Inflammatory macrophage treated with lipopolysaccharide for 1 hour (primary cell): ENCODE measurements at regions not wholly inside any gene's neighbourhood (a gene's known extent, or its start where the extent isn't known, plus 50 kb on each side); places are given as distances from the start of the nearest gene placed in this dataset.

Source experiments
- DNase-seq, 2 donors: peaks; one replicate each; pipeline ENCODE4 v3.0.0-alpha.2; 2020 to 2022

GRCh38 chr2:7913974-7914373 lies 767.9 kb upstream of the ID2 start:
- no peak for DNase-seq

DNA sequence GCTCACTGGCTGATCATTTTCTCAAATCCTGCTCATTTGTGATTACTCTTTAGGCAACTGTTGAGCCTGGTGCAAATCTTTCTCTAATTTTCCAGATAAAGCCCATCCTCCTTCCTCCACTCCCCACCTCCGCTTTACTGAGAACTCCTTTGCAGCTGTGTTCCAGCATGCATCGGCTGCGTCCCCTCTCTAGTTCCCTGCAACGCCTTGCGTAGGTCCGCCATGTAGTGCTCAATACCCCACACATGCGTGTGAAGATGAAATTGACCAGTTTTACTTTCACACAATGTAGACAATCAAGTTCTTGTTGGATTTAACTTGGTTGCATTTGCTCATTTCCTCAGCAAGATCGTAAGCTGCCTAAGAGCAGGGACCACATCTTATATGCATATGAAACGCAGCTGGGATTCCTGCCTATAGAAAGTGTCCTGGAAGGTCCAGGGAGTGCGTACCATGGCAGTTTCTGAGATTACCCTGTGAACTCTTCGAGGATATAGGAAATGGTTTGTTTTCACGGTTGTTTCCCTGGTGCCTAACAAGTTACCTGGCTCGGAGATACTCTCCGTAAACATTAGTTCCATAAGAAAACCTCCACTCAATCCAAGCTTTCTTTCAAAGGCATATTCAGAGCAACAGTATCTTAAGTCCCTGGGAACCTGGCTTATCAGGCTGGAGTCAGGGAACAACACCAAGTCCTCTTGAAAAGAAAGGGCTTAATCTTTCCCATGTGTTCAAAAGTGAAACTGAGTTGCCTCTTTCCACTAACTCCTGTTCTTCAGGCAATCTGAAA lies 766.4 kb upstream of the ID2 start:
- no peak for DNase-seq

DNA sequence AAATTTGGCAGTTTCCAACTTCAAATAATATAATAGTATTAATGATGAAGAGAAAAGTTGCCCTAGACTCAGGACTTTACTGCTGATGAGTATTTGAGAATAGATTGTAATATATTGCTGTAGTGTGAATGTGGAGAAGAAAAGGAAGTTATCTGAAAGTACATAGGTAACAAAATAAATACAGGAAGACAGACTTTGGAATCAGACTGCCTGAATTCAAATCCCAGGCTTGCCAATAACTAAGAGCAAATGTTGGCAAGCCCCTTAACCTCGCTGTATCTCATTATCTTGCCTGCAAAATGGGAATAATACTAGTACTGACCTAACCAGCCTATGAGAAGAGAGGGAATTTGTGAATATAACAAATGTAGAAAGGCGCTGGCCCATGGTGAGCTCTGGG lies 765.2 kb upstream of the ID2 start:
- no peak for DNase-seq

GRCh38 chr2:7919510-7919909 lies 762.3 kb upstream of the ID2 start:
- no peak for DNase-seq

DNA sequence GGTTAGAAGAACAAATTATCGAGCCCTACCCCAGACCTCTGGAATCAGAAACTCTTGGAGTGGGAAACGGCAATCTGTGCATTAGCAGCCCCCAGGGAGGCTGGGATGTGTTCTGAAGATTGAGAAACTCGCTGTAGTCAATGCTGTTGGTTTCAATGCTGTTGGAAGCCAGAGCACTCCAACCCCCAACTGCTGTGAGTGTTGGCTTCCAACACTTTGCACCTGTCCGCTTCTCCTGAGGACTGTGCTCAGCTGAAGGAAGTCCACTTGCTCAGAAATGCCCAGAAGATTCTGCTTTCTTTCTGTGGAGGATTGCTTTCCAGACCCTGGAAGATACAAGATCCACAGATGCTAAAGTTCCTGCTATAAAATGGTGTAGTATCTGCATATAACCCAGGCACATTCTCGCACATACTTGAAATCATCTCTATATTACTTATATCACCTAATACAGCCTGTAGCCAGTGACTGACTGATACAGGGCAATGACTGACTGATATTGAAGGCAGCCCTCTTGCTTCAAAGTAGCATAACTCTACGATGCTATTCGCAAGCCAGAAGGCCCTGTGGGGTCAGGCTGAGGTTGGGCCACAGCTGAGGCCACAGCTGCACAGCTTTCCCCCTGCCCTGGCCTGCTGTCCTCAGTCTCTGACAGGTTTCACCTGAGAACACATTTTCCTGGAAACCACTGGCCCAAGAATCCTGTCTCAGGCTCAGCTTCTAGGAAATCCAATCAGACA lies 757.7 kb upstream of the ID2 start:
- no peak for DNase-seq

DNA sequence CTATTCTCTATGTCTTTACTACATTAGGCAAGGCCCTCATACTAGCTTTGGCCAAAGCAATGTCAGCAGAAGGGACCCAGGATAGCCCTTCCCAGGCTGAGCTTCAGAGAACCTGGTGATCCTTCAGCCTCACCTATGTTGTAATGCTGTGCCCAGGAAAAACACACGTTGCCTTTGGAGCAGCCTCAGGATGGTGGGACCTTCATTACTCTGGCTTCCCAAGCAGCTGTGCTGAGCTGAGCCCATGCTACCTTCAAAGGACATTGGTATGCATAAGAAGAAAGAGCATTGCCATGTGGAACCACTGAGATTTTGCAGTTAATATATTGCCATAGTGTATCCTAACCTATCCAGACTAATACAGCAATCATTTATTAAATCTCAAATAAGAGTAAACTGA lies 756.4 kb upstream of the ID2 start:
- DNase-seq: no peak

GRCh38 chr2:7927691-7928090 lies 754.2 kb upstream of the ID2 start:
- DNase-seq: no peak

DNA sequence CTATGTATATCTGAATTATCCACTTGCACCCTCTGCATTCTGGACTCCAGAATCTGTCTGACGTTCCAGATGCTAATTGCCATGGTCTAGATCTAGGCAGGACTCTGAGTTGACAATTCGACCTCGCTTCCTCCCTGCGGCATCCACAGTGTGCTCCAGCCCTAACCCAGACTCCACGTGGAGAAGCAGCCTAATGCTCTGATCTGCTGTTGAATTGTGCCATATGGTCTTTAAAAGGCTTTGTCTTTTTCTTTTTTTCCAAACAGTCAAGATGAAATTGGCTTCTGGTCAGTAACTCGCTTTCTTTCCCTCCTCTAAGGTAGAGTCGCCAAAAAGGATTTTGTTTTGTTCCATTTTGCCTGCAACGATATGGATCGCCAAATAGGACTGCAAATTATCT lies 752.6 kb upstream of the ID2 start:
- DNase-seq: no peak

DNA sequence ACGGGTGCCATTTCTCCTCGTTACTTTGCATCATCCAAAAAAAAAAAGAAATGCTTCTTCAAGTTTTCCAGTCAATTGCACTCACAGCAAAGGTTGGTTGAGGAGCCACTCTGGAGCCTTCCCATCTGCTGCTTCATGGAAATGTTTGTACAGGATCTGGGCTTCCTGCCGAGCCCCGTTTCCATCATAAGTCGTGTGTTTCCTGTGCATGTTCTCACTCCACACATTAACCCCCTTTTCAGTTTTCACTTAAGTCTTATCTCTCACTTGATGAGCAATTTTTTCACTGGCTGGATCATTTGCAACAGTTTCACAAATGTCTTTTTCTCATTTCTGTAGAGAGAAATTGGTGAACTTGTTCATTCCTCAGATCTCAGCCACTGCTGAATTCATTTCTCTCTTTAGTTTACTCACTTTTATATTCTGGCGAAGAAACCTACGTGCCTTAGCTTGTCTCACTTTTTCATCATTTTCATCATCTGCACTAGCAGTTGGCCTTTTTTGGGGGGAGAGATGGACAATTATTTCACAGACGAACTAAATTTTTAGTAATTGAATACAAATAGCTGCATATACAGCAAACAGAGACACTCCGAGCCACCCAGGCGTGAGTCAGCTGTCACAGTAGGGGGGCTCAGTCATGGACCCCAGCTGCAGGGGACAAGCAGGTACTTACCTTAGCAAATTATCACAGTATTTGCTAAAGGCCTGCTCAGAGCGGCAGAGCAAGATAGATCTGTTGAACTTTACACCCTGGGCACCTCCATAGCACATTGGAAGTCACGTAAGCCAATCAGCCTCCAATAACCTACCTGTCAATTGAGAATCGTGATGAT lies 750.8 kb upstream of the ID2 start:
- no peak for DNase-seq

GRCh38 chr2:7931808-7932207 lies 750.0 kb upstream of the ID2 start:
- peak in 1 of 2 donors; percentile 4 for DNase-seq

DNA sequence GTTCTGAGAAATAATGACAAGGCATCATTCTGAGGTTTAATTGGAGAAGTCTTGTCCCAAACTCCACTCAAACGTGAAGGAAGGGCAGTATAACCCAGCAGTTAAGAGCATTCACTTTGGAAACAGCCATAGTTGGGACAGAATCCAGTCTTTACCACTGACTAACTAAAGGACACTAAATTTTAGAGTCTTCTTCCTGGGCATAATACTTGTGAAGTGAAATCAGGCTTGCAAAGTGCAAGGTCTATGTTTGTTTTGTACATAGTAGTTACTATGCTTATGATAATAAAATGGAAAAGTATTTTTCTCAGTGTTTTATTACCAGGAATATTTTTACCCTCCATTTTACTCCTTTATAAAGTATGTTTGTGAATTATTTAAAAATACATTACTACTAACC lies 748.2 kb upstream of the ID2 start:
- DNase-seq: no peak

GRCh38 chr2:7934476-7934875 lies 747.4 kb upstream of the ID2 start:
- no peak for DNase-seq

DNA sequence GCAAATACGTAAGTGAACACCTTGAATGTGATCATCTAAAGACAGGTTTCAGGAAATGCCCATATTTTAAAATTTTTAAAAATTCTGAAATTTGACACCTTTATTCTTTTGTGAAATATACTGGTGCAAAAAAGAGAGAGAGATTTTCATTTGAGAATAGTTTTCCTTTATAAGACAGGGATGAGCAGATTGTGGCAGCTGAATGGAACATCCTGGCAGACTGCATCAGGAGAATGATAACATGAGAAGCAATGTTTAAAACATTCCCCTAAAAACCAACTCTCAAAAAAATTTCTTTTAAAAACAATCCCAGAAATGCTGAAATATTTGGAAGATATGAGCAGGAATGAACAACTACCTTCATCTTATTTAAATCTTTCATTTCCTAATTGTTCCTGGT lies 744.8 kb upstream of the ID2 start:
- no peak for DNase-seq

DNA sequence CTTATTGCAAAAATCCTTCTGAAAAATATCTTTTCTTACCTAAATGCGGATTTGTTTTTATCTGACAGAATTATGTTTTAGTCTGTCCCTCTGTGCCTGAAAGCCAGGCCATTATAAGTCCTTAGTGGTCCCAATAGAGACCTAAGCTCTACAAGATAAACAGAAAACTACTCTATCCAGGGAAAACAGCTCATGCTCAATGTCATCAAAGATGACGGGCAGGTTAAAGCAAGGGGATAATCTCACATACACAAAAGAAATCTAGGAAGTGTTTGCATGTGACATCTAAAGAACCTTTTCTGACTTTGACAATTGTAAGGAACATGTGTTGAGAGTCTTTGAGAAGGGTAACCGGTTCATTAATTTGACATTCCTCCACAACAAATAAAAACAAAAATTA lies 741.1 kb upstream of the ID2 start:
- no peak for DNase-seq

DNA sequence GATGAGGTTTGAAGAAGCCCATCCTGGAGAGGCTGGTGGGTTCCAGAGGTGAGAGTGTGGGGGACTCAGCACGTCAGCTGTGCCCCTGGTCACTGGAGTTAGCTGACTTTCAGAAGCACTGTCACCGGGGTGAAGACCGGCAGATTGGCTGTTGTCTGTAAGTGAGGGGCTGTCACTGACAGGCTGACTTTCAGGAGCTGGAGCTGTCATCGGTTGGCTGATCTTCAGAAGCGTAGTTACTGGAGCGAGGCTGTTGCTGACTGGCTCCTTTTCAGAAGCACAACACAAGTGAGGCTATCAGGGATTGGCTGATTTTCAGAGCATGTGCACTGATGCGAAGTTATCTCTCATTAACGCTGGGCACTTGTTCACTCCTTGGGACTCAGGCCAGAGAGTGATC lies 738.4 kb upstream of the ID2 start:
- DNase-seq: no peak

GRCh38 chr2:7945026-7945425 lies 736.8 kb upstream of the ID2 start:
- no peak for DNase-seq

- no peak for DNase-seq
Observed at GRCh38 chr2:7950035-7950612, 731.7 kb upstream of the ID2 start.

GRCh38 chr2:7951001-7951400 lies 730.9 kb upstream of the ID2 start:
- no peak for DNase-seq

- DNase-seq: no peak
Observed at GRCh38 chr2:7951490-7951889, 730.4 kb upstream of the ID2 start.

- no peak for DNase-seq
Observed at GRCh38 chr2:7952046-7952745, 729.7 kb upstream of the ID2 start.

GRCh38 chr2:7953195-7953594 lies 728.7 kb upstream of the ID2 start:
- DNase-seq: no peak

- no peak for DNase-seq
Observed at GRCh38 chr2:7954234-7954633, 727.6 kb upstream of the ID2 start.
